Right lung (tissue), 2 donors: ENCODE measurements at regions not wholly inside any gene's neighbourhood (a gene's known extent, or its start where the extent isn't known, plus 50 kb on each side); places are given as distances from the start of the nearest gene placed in this dataset.
"Not testable (repeated sequence)": the region's sequence is repeated elsewhere in the genome, so short reads cannot be mapped to it uniquely, and the experiment has no call there.

Experiments used
- DNase-seq, 2 donors: peaks; one replicate each; pipeline ENCODE4 v3.0.0-alpha.2; 2013

- DNase-seq = no peak
These were observed 357.5 kb upstream of the FAM47C start for GRCh38 chrX:36650622-36651021.

GRCh38 chrX:36683507-36683906 is 324.7 kb upstream of the FAM47C start:
- no peak for DNase-seq

GRCh38 chrX:36684053-36684452 is 324.1 kb upstream of the FAM47C start:
- no peak for DNase-seq

GRCh38 chrX:36721990-36722389 is 286.2 kb upstream of the FAM47C start:
- no peak for DNase-seq

GRCh38 chrX:36753602-36754001 is 254.6 kb upstream of the FAM47C start:
- DNase-seq = no peak

GRCh38 chrX:36787752-36788151 is 220.4 kb upstream of the FAM47C start:
- DNase-seq = no peak

- DNase-seq = no peak
These were observed 205.0 kb upstream of the FAM47C start for GRCh38 chrX:36803151-36803550.

GRCh38 chrX:36804066-36804465 is 204.1 kb upstream of the FAM47C start:
- DNase-seq = no peak

- no peak for DNase-seq
These were observed 163.3 kb upstream of the FAM47C start for GRCh38 chrX:36844857-36845256.

GRCh38 chrX:36847496-36847895 is 160.7 kb upstream of the FAM47C start:
- DNase-seq = no peak

GRCh38 chrX:36849407-36849806 is 158.8 kb upstream of the FAM47C start:
- DNase-seq = no peak

GRCh38 chrX:36856849-36857248 is 151.3 kb upstream of the FAM47C start:
- no peak for DNase-seq

GRCh38 chrX:36859231-36859630 is 148.9 kb upstream of the FAM47C start:
- DNase-seq = no peak

- no peak for DNase-seq
These were observed 146.6 kb upstream of the FAM47C start for GRCh38 chrX:36861601-36862000.

GRCh38 chrX:36867143-36867542 is 141.0 kb upstream of the FAM47C start:
- DNase-seq = peak in 1 of 2 donors; percentile 16

- no peak for DNase-seq
These were observed 139.6 kb upstream of the FAM47C start for GRCh38 chrX:36868592-36868991.

- no peak for DNase-seq
These were observed 138.7 kb upstream of the FAM47C start for GRCh38 chrX:36869457-36869856.

GRCh38 chrX:36897690-36898089 is 110.5 kb upstream of the FAM47C start:
- no peak for DNase-seq

GRCh38 chrX:36898301-36898700 is 109.9 kb upstream of the FAM47C start:
- DNase-seq = no peak

GRCh38 chrX:36904561-36904960 is 103.6 kb upstream of the FAM47C start:
- DNase-seq = not testable (repeated sequence)

GRCh38 chrX:36908801-36909675 is 99.1 kb upstream of the FAM47C start:
- peak; percentile 21 to 31 for DNase-seq

- DNase-seq = peak; percentile 24
These were observed 98.5 kb upstream of the FAM47C start for GRCh38 chrX:36909676-36910030.

GRCh38 chrX:36913551-36913950 is 94.6 kb upstream of the FAM47C start:
- DNase-seq = no peak

- DNase-seq = no peak
These were observed 91.2 kb upstream of the FAM47C start for GRCh38 chrX:36916941-36917340.
